ENCODE measurements at regions not wholly inside any gene's neighbourhood (a gene's known extent, or its start where the extent isn't known, plus 50 kb on each side); places are given as distances from the start of the nearest gene placed in this dataset.

DNA sequence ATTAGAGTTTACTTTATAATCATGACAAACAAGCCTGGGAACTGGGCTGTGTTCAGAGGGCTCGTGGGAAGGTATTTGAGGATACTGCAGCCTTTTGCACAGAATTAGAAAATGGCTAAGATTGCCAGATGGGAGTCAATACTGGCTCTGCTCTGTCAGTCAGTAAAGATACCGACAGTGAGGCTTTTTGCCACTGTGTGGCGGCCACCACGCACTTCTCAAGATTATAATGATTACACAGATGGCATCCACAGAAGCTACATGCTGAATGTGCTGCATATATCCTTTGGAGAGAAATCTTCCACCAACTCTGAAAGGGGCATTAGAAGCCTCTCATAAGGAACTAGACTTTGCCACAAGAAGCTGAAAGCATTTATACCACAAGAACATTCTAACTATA lies 213.4 kb upstream of the PTBP2 start:
- Histone ChIP-seq H3K9me3 (ENCODE audit: control insufficient read depth, insufficient read depth, low read depth, low read length) (no peaks in the 10 kb centered on the region), H3K4me1 (ENCODE audit: control insufficient read depth, insufficient read depth, low read length) (no peaks in the 10 kb centered on the region)

DNA sequence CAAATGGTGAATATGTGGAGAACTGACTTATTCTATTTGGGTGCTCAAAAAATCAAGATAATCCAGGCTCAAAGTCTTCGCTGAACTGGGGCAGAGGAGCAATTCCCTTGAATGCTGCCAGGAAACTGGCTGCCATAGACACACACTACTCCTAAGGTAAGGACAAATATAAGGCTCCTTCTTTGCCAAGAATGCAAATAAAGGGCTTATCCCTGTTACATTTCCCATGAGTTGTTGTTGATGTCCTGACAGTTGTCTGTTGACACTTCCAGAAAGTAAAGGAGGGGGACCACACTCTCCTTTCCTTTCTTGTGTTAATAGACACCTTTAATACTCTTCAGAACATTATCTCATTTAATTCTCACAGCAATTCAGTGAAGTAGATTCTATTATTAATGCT lies 212.2 kb upstream of the PTBP2 start:
- H3K4me3 ChIP-seq (ENCODE audit: low read depth, low read length) = no peak overlapping the region
- H3K27ac ChIP-seq (ENCODE audit: extremely low read depth, low read depth, low read length) = no peak overlapping the region
- TF ChIP-seq ZBTB21 (tag by site-specific recombination; IDR thresholded peaks at IDR 0.05) (no peak), ZNF202 (tag by site-specific recombination; IDR thresholded peaks at IDR 0.05; ENCODE audit: borderline replicate concordance) (no peak), FEZF1 (tag by site-specific recombination; IDR thresholded peaks at IDR 0.05) (no peak), ZNF121 (tag by site-specific recombination; IDR thresholded peaks at IDR 0.05) (no peak), SETDB1 (IDR thresholded peaks at IDR 0.05; ENCODE audit: insufficient read length, low read length) (no peak)
- TF ChIP-seq, protein P1, sequence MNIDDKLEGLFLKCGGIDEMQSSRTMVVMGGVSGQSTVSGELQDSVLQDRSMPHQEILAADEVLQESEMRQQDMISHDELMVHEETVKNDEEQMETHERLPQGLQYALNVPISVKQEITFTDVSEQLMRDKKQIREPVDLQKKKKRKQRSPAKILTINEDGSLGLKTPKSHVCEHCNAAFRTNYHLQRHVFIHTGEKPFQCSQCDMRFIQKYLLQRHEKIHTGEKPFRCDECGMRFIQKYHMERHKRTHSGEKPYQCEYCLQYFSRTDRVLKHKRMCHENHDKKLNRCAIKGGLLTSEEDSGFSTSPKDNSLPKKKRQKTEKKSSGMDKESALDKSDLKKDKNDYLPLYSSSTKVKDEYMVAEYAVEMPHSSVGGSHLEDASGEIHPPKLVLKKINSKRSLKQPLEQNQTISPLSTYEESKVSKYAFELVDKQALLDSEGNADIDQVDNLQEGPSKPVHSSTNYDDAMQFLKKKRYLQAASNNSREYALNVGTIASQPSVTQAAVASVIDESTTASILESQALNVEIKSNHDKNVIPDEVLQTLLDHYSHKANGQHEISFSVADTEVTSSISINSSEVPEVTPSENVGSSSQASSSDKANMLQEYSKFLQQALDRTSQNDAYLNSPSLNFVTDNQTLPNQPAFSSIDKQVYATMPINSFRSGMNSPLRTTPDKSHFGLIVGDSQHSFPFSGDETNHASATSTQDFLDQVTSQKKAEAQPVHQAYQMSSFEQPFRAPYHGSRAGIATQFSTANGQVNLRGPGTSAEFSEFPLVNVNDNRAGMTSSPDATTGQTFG (tag by site-specific recombination; IDR thresholded peaks at IDR 0.05; ENCODE audit: borderline replicate concordance) = no peak
- TF ChIP-seq, protein P2, sequence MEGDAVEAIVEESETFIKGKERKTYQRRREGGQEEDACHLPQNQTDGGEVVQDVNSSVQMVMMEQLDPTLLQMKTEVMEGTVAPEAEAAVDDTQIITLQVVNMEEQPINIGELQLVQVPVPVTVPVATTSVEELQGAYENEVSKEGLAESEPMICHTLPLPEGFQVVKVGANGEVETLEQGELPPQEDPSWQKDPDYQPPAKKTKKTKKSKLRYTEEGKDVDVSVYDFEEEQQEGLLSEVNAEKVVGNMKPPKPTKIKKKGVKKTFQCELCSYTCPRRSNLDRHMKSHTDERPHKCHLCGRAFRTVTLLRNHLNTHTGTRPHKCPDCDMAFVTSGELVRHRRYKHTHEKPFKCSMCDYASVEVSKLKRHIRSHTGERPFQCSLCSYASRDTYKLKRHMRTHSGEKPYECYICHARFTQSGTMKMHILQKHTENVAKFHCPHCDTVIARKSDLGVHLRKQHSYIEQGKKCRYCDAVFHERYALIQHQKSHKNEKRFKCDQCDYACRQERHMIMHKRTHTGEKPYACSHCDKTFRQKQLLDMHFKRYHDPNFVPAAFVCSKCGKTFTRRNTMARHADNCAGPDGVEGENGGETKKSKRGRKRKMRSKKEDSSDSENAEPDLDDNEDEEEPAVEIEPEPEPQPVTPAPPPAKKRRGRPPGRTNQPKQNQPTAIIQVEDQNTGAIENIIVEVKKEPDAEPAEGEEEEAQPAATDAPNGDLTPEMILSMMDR (tag by site-specific recombination; IDR thresholded peaks at IDR 0.05) = no peak
- H3K4me1 ChIP-seq (ENCODE audit: control insufficient read depth, insufficient read depth, low read length) = no peaks in the 10 kb centered on the region
- ChIA-PET POLR2A (no interaction called here), CTCF (interaction anchor here (0.6 kb wide), 1 partner anchor 24 kb away, joined by 4 read pairs; no protein-coding TSS in a partner anchor)
- no peaks in the 10 kb centered on the region for H3K36me3 ChIP-seq (ENCODE audit: control insufficient read depth in 2 of 2, insufficient read depth in 1 of 2, low read length in 2 of 2)
- no peaks in the 10 kb centered on the region for H3K9me3 ChIP-seq (ENCODE audit: control insufficient read depth, insufficient read depth, low read depth, low read length)

More for the DNA sequence above, 213.4 kb upstream of the PTBP2 start:
- TF ChIP-seq ZNF362 (tag by site-specific recombination; IDR thresholded peaks at IDR 0.05) = no peak
- TF ChIP-seq ZNF692 (tag by site-specific recombination; IDR thresholded peaks at IDR 0.05) = no peak
- TF ChIP-seq, protein P3, sequence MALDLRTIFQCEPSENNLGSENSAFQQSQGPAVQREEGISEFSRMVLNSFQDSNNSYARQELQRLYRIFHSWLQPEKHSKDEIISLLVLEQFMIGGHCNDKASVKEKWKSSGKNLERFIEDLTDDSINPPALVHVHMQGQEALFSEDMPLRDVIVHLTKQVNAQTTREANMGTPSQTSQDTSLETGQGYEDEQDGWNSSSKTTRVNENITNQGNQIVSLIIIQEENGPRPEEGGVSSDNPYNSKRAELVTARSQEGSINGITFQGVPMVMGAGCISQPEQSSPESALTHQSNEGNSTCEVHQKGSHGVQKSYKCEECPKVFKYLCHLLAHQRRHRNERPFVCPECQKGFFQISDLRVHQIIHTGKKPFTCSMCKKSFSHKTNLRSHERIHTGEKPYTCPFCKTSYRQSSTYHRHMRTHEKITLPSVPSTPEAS (tag by site-specific recombination; IDR thresholded peaks at IDR 0.05) = no peak
- no peak for TF ChIP-seq YY1 (tag by site-specific recombination; IDR thresholded peaks at IDR 0.05)
- TF ChIP-seq ZNF16 (tag by site-specific recombination; IDR thresholded peaks at IDR 0.05; ENCODE audit: low read depth) = no peak
- TF ChIP-seq SETDB1 (IDR thresholded peaks at IDR 0.05; ENCODE audit: insufficient read length, low read length) = no peak
- no peak for TF ChIP-seq ZNF626 (tag by site-specific recombination; IDR thresholded peaks at IDR 0.05)
- no peak for TF ChIP-seq ZNF791 (tag by site-specific recombination; IDR thresholded peaks at IDR 0.05)
- TF ChIP-seq RBAK (tag by site-specific recombination; IDR thresholded peaks at IDR 0.05) = no peak
- no peak overlapping the region for H3K27ac ChIP-seq (ENCODE audit: extremely low read depth, low read depth, low read length)
- ChIA-PET POLR2A (no interaction called here), CTCF (no interaction called here)
- no peaks in the 10 kb centered on the region for H3K36me3 ChIP-seq (ENCODE audit: control insufficient read depth in 2 of 2, insufficient read depth in 1 of 2, low read length in 2 of 2)
- H3K4me3 ChIP-seq (ENCODE audit: low read depth, low read length) = no peak overlapping the region

Data from HEK293 (cell line).